ENCODE measurements at regions not wholly inside any gene's neighbourhood (a gene's known extent, or its start where the extent isn't known, plus 50 kb on each side); places are given as distances from the start of the nearest gene placed in this dataset.

- Histone ChIP-seq H2AK5ac (ENCODE audit: low read length, severe bottlenecking) (no peak overlapping the region), H2BK120ac (ENCODE audit: low read depth, low read length) (no peak overlapping the region), H2BK12ac (ENCODE audit: low read length in 2 of 2) (no peak overlapping the region), H3K9ac (ENCODE audit: low read length) (no peak overlapping the region), H3K27me3 (ENCODE audit: control insufficient read depth in 1 of 2, insufficient read depth in 1 of 2, low read length in 2 of 2) (no peaks in the 10 kb centered on the region), H3K4me2 (ENCODE audit: low read length, poor library complexity, severe bottlenecking) (no peak overlapping the region), H3K14ac (ENCODE audit: low read length in 2 of 2) (no peak overlapping the region), H3K79me1 (replicated peaks; ENCODE audit: low read length, poor library complexity, severe bottlenecking) (no peaks in the 10 kb centered on the region), H4K91ac (ENCODE audit: low read length) (no peak overlapping the region), H3K23ac (ENCODE audit: low read length in 2 of 2) (no peak overlapping the region), H4K8ac (ENCODE audit: low read length) (no peak overlapping the region), H2AFZ (ENCODE audit: low read depth, low read length) (no peak overlapping the region), H3K9me3 (ENCODE audit: control insufficient read depth, low read length) (no peaks in the 10 kb centered on the region), H3K36me3 (ENCODE audit: control insufficient read depth in 1 of 2, insufficient read depth in 2 of 2, low read depth in 1 of 2, low read length in 2 of 2) (no peaks in the 10 kb centered on the region), H3K4me1 (ENCODE audit: control insufficient read depth, insufficient read depth, low read depth, low read length) (no peaks in the 10 kb centered on the region), H3K4ac (ENCODE audit: low read depth in 1 of 2, low read length in 2 of 2) (no peak overlapping the region), H3K18ac (ENCODE audit: low read depth in 1 of 2, low read length in 2 of 2) (no peak overlapping the region), H2BK15ac (ENCODE audit: low read depth, poor library complexity, severe bottlenecking) (no peak overlapping the region), H3K27ac (ENCODE audit: low read length, poor library complexity, severe bottlenecking) (no peak overlapping the region), H3K4me3 (ENCODE audit: insufficient read depth in 1 of 2, low read depth in 1 of 2, low read length in 2 of 2) (no peak overlapping the region), H2BK5ac (ENCODE audit: low read depth, low read length, poor library complexity, severe bottlenecking) (no peak overlapping the region)
- DNase-seq: no peak
Measured at GRCh38 chr6:81979329-81979728, 226.8 kb upstream of the TENT5A start.

GRCh38 chr6:81978230-81978629, 225.7 kb upstream of the TENT5A start:
- Histone ChIP-seq H3K23ac (ENCODE audit: low read length in 2 of 2) (no peak overlapping the region), H3K4me1 (ENCODE audit: control insufficient read depth, insufficient read depth, low read depth, low read length) (no peaks in the 10 kb centered on the region), H3K36me3 (ENCODE audit: control insufficient read depth in 1 of 2, insufficient read depth in 2 of 2, low read depth in 1 of 2, low read length in 2 of 2) (no peaks in the 10 kb centered on the region), H3K9me3 (ENCODE audit: control insufficient read depth, low read length) (no peaks in the 10 kb centered on the region), H2AK5ac (ENCODE audit: low read length, severe bottlenecking) (no peak overlapping the region), H2AFZ (ENCODE audit: low read depth, low read length) (no peak overlapping the region), H2BK12ac (ENCODE audit: low read length in 2 of 2) (no peak overlapping the region), H2BK120ac (ENCODE audit: low read depth, low read length) (no peak overlapping the region), H4K91ac (ENCODE audit: low read length) (no peak overlapping the region), H3K27me3 (ENCODE audit: control insufficient read depth in 1 of 2, insufficient read depth in 1 of 2, low read length in 2 of 2) (no peaks in the 10 kb centered on the region), H3K4me2 (ENCODE audit: low read length, poor library complexity, severe bottlenecking) (no peak overlapping the region), H3K4ac (ENCODE audit: low read depth in 1 of 2, low read length in 2 of 2) (no peak overlapping the region), H3K79me1 (replicated peaks; ENCODE audit: low read length, poor library complexity, severe bottlenecking) (no peaks in the 10 kb centered on the region), H3K9ac (ENCODE audit: low read length) (no peak overlapping the region), H3K18ac (ENCODE audit: low read depth in 1 of 2, low read length in 2 of 2) (no peak overlapping the region), H4K8ac (ENCODE audit: low read length) (no peak overlapping the region), H2BK15ac (ENCODE audit: low read depth, poor library complexity, severe bottlenecking) (no peak overlapping the region), H3K14ac (ENCODE audit: low read length in 2 of 2) (no peak overlapping the region), H3K4me3 (ENCODE audit: insufficient read depth in 1 of 2, low read depth in 1 of 2, low read length in 2 of 2) (no peak overlapping the region), H3K27ac (ENCODE audit: low read length, poor library complexity, severe bottlenecking) (no peak overlapping the region), H2BK5ac (ENCODE audit: low read depth, low read length, poor library complexity, severe bottlenecking) (no peak overlapping the region)
- WGBS: 52% methylated on average over 3 of the region's 3 CpGs
- DNase-seq: no peak

- Histone ChIP-seq H3K9ac (ENCODE audit: low read length) (no peak overlapping the region), H3K27me3 (ENCODE audit: control insufficient read depth in 1 of 2, insufficient read depth in 1 of 2, low read length in 2 of 2) (no peaks in the 10 kb centered on the region), H3K9me3 (ENCODE audit: control insufficient read depth, low read length) (peaks cover 3% of the 10 kb centered on the region), H3K36me3 (ENCODE audit: control insufficient read depth in 1 of 2, insufficient read depth in 2 of 2, low read depth in 1 of 2, low read length in 2 of 2) (no peaks in the 10 kb centered on the region), H3K27ac (ENCODE audit: low read length, poor library complexity, severe bottlenecking) (no peak overlapping the region), H3K79me1 (replicated peaks; ENCODE audit: low read length, poor library complexity, severe bottlenecking) (no peaks in the 10 kb centered on the region), H3K4me3 (ENCODE audit: insufficient read depth in 1 of 2, low read depth in 1 of 2, low read length in 2 of 2) (no peak overlapping the region), H3K18ac (ENCODE audit: low read depth in 1 of 2, low read length in 2 of 2) (no peak overlapping the region), H2BK15ac (ENCODE audit: low read depth, poor library complexity, severe bottlenecking) (no peak overlapping the region), H2BK5ac (ENCODE audit: low read depth, low read length, poor library complexity, severe bottlenecking) (no peak overlapping the region), H4K8ac (ENCODE audit: low read length) (no peak overlapping the region), H2AFZ (ENCODE audit: low read depth, low read length) (no peak overlapping the region), H2AK5ac (ENCODE audit: low read length, severe bottlenecking) (no peak overlapping the region), H3K4ac (ENCODE audit: low read depth in 1 of 2, low read length in 2 of 2) (no peak overlapping the region), H3K4me2 (ENCODE audit: low read length, poor library complexity, severe bottlenecking) (no peak overlapping the region), H2BK120ac (ENCODE audit: low read depth, low read length) (no peak overlapping the region), H3K14ac (ENCODE audit: low read length in 2 of 2) (no peak overlapping the region), H3K4me1 (ENCODE audit: control insufficient read depth, insufficient read depth, low read depth, low read length) (no peaks in the 10 kb centered on the region), H3K23ac (ENCODE audit: low read length in 2 of 2) (no peak overlapping the region), H4K91ac (ENCODE audit: low read length) (no peak overlapping the region), H2BK12ac (ENCODE audit: low read length in 2 of 2) (no peak overlapping the region)
- DNase-seq: no peak
- WGBS: 100% methylated on average over 1 of the region's 2 CpGs
Measured at GRCh38 chr6:81977486-81977885, 225.0 kb upstream of the TENT5A start.

DNA sequence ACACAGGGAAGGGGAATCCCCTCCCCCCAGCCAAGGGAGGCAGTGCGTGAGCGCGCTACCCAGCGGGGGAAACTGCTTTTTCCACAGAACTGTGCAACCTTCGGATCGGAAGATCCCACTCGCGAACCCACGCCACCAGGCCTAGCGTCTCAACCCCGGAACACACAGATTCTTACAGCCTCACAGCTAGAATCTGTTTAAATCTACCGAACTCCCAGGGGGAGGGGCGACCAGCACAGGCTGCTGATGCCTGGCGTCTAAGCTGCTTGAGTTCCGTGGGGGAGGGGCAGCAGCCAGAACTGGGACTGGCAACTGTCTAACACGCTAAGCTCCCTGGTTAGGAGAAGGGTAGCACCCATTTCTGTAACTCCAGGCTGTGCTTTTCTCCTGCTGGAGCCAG, 217.3 kb upstream of the TENT5A start:
- Histone ChIP-seq H4K91ac (ENCODE audit: low read length) (no peak overlapping the region), H2BK5ac (ENCODE audit: low read depth, low read length, poor library complexity, severe bottlenecking) (no peak overlapping the region), H2BK120ac (ENCODE audit: low read depth, low read length) (no peak overlapping the region), H3K9ac (ENCODE audit: low read length) (no peak overlapping the region), H3K79me1 (replicated peaks; ENCODE audit: low read length, poor library complexity, severe bottlenecking) (no peaks in the 10 kb centered on the region), H2BK15ac (ENCODE audit: low read depth, poor library complexity, severe bottlenecking) (no peak overlapping the region), H3K18ac (ENCODE audit: low read depth in 1 of 2, low read length in 2 of 2) (no peak overlapping the region), H4K8ac (ENCODE audit: low read length) (no peak overlapping the region), H3K14ac (ENCODE audit: low read length in 2 of 2) (no peak overlapping the region), H3K36me3 (ENCODE audit: control insufficient read depth in 1 of 2, insufficient read depth in 2 of 2, low read depth in 1 of 2, low read length in 2 of 2) (no peaks in the 10 kb centered on the region), H3K4me2 (ENCODE audit: low read length, poor library complexity, severe bottlenecking) (no peak overlapping the region), H3K4me1 (ENCODE audit: control insufficient read depth, insufficient read depth, low read depth, low read length) (no peaks in the 10 kb centered on the region), H3K4ac (ENCODE audit: low read depth in 1 of 2, low read length in 2 of 2) (no peak overlapping the region), H3K4me3 (ENCODE audit: insufficient read depth in 1 of 2, low read depth in 1 of 2, low read length in 2 of 2) (no peak overlapping the region), H3K27ac (ENCODE audit: low read length, poor library complexity, severe bottlenecking) (no peak overlapping the region), H3K23ac (ENCODE audit: low read length in 2 of 2) (no peak overlapping the region), H3K9me3 (ENCODE audit: control insufficient read depth, low read length) (peaks cover 3% of the 10 kb centered on the region), H2BK12ac (ENCODE audit: low read length in 2 of 2) (peak overlapping the region in 1 of 2 experiments; percentile 47), H2AK5ac (ENCODE audit: low read length, severe bottlenecking) (no peak overlapping the region), H3K27me3 (ENCODE audit: control insufficient read depth in 1 of 2, insufficient read depth in 1 of 2, low read length in 2 of 2) (no peaks in the 10 kb centered on the region), H2AFZ (ENCODE audit: low read depth, low read length) (no peak overlapping the region)
- DNase-seq: no peak
- 80% methylated on average over 16 of the region's 16 CpGs for WGBS

Measured in mesenchymal stem cell (in vitro differentiated cells and primary cell).